A673 (cell line): ENCODE measurements at regions not wholly inside any gene's neighbourhood (a gene's known extent, or its start where the extent isn't known, plus 50 kb on each side); places are given as distances from the start of the nearest gene placed in this dataset.

Experiments
- BruUV-seq: library from RNA; stranded (reverse); fragments of 400-500 nt; replicated peaks from 2 replicates; lab custom pipeline; 2021; lab: Mats Ljungman, UMichigan
- CTCF ChIA-PET: fragments of 300-600 bp; sonication (Branson Sonifier 250); formaldehyde crosslinking; loops from one replicate; lab custom pipeline; 2022; ENCODE audit warnings: antibody characterized with exemption; lab: Charles Lee
- POLR2A ChIA-PET: fragments of 300-600 bp; sonication (Branson Sonifier 250); formaldehyde crosslinking; loops from one replicate; lab custom pipeline; 2022; ENCODE audit warnings: antibody characterized with exemption; ENCODE audit not compliant: low non-redundant PET; lab: Charles Lee
- DNase-seq: peaks from one replicate; pipeline ENCODE4 v3.0.0-alpha.2; 2015; ENCODE audit warnings: low spot score
- H3K27ac ChIP-seq: fragments of 200-600 bp; sonication (generic); 2 replicates; pipeline ENCODE4 v1.5.1; 2016; ENCODE audit warnings: mixed run types, low read depth, mild to moderate bottlenecking, mixed read lengths, antibody characterized with exemption, low read length; ENCODE audit not compliant: poor library complexity, severe bottlenecking
- H3K27me3 ChIP-seq: fragments of 200-600 bp; sonication (generic); replicated peaks from 2 replicates; pipeline ENCODE4 v1.6.1; 2017; ENCODE audit warnings: mixed run types, low read depth, mild to moderate bottlenecking, mixed read lengths, antibody characterized with exemption, low read length; ENCODE audit not compliant: insufficient read depth, poor library complexity
- H3K36me3 ChIP-seq: fragments of 200-600 bp; sonication (generic); 2 replicates; pipeline ENCODE4 v1.6.1; 2016; ENCODE audit warnings: mixed run types, mild to moderate bottlenecking, mixed read lengths, antibody characterized with exemption, low read length; ENCODE audit not compliant: insufficient read depth, poor library complexity, severe bottlenecking
- H3K4me1 ChIP-seq: fragments of 200-600 bp; sonication (generic); 2 replicates; pipeline ENCODE4 v1.6.1; 2017; ENCODE audit warnings: mixed run types, mild to moderate bottlenecking, mixed read lengths, antibody characterized with exemption, low read length; ENCODE audit not compliant: insufficient read depth, poor library complexity, severe bottlenecking
- H3K4me3 ChIP-seq: fragments of 200-600 bp; sonication (generic); 2 replicates; pipeline ENCODE4 v1.5.1; 2016; ENCODE audit warnings: low read depth, mixed run types, mild to moderate bottlenecking, mixed read lengths, low read length; ENCODE audit not compliant: poor library complexity, severe bottlenecking
- H3K9me3 ChIP-seq: fragments of 200-600 bp; sonication (generic); 2 replicates; pipeline ENCODE4 v1.6.1; 2016; ENCODE audit warnings: mixed run types, low read depth, mild to moderate bottlenecking, mixed read lengths, antibody characterized with exemption, low read length; ENCODE audit not compliant: poor library complexity, severe bottlenecking
- EZH2 ChIP-seq: fragments of 200-600 bp; sonication (generic); IDR thresholded peaks from 2 replicates; pipeline ENCODE4 v1.6.1; 2017; ENCODE audit warnings: borderline replicate concordance, low read depth, mild to moderate bottlenecking, mixed read lengths, antibody characterized with exemption, low read length; ENCODE audit not compliant: poor library complexity, severe bottlenecking
- intact Hi-C: fragments of 100-400 bp; cut with micrococcal nuclease; formaldehyde crosslinking; loops from one replicate; pipeline ENCODE4 v1.10.0; 2022; ENCODE audit not compliant: unreplicated experiment
- TF ChIP-seq, protein P1 (sequence below): fragments of 300-800, 200-600 bp; sonication (generic); conservative IDR thresholded peaks from 2 replicates; pipeline ENCODE4 v1.5.1; 2017; ENCODE audit warnings: low read depth, mild to moderate bottlenecking, antibody characterized with exemption, low read length, moderate library complexity, mixed read lengths

DNA sequence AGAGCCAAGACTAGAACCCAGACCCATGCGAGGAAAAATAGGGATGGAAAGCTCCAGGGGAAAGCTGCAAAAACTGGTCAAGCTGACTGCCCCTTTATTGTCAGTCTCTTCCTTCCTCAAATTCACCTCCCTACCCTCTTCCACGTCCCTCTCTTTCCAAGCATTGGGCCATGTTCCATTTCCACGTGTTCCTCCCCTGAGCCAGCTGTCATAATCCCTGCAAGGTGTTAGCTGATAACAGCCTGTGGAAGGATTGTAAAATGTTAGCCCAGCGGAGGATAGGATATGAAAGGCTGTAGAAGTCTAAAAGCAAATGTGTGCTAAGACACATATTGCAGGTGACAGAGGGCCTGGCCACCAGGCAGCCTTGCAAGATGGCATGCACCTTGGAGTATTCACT, 88.0 kb upstream of the MAX start:
- intact Hi-C loops: no loop called here
- ChIA-PET POLR2A (no interaction called here), CTCF (no interaction called here)
- Histone ChIP-seq H3K36me3 (no peaks in the 10 kb centered on the region), H3K9me3 (no peaks in the 10 kb centered on the region), H3K27ac (no peak overlapping the region), H3K4me1 (peaks cover 9% of the 10 kb centered on the region), H3K27me3 (peaks cover 8% of the 10 kb centered on the region), H3K4me3 (no peak overlapping the region)
- no TSS peak for BruUV-seq
- no peak for DNase-seq
- TF ChIP-seq EZH2: no peak
- TF ChIP-seq, protein P1, sequence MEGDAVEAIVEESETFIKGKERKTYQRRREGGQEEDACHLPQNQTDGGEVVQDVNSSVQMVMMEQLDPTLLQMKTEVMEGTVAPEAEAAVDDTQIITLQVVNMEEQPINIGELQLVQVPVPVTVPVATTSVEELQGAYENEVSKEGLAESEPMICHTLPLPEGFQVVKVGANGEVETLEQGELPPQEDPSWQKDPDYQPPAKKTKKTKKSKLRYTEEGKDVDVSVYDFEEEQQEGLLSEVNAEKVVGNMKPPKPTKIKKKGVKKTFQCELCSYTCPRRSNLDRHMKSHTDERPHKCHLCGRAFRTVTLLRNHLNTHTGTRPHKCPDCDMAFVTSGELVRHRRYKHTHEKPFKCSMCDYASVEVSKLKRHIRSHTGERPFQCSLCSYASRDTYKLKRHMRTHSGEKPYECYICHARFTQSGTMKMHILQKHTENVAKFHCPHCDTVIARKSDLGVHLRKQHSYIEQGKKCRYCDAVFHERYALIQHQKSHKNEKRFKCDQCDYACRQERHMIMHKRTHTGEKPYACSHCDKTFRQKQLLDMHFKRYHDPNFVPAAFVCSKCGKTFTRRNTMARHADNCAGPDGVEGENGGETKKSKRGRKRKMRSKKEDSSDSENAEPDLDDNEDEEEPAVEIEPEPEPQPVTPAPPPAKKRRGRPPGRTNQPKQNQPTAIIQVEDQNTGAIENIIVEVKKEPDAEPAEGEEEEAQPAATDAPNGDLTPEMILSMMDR: no peak

DNA sequence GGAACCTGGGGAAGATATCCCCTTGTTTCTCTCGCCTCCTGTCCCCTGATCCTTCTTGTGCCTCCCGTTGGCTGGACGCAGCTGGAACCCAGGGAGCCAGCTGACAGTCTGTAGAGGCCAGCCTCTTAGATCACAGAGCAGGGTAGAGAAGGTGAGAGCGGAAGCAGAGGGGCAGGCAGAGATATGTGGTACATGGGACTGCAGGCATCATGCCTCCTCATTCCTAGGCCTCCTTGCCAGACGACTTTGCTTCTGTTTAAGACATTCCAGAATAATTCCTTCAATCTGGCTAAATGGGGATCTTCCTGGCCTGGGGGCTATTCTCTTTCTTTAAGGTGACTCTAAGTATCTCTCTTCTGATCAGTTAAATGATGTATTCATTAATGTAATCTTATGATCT, 89.4 kb upstream of the MAX start:
- CTCF ChIA-PET: interaction anchor here (0.7 kb wide), 1 partner anchor 723 kb away, joined by 3 read pairs; no protein-coding TSS in a partner anchor

DNA sequence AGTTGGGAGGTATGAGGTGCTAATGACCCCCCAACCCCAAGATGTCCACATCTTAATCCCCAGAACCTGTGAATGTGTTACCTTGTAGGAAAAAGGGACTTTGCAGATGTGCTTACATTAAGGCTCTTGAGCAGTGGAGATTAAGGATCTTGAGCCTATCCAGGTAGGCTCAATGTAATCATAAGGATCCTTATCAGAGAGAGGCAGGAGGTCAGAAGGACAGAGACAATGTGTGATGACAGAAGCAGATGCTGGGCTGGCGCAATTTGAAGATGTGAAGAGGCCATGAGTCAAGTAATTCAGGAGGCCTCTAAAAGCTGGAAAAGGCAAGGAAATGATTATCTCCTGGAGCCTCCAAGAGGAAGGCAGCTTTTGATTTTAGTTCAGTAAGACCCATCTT, 90.4 kb upstream of the MAX start:
- ChIA-PET CTCF (no interaction called here), POLR2A (no interaction called here)
- TF ChIP-seq EZH2: no peak
- TF ChIP-seq, protein P1: no peak
- Histone ChIP-seq H3K9me3 (no peaks in the 10 kb centered on the region), H3K36me3 (no peaks in the 10 kb centered on the region), H3K27me3 (no peaks in the 10 kb centered on the region), H3K27ac (no peak overlapping the region), H3K4me3 (no peak overlapping the region), H3K4me1 (no peaks in the 10 kb centered on the region)
- no TSS peak for BruUV-seq
- DNase-seq: no peak
- intact Hi-C loops: no loop called here

More for the DNA sequence above, 89.4 kb upstream of the MAX start:
- Histone ChIP-seq H3K27ac (no peak overlapping the region), H3K27me3 (no peaks in the 10 kb centered on the region), H3K9me3 (no peaks in the 10 kb centered on the region), H3K36me3 (no peaks in the 10 kb centered on the region), H3K4me3 (no peak overlapping the region), H3K4me1 (peaks cover 9% of the 10 kb centered on the region)
- BruUV-seq: no TSS peak
- TF ChIP-seq, protein P1: no peak
- no peak for TF ChIP-seq EZH2
- no peak for DNase-seq
- intact Hi-C loops: no loop called here
- POLR2A ChIA-PET: no interaction called here
